GM19455 (cell line): ENCODE measurements at regions not wholly inside any gene's neighbourhood (a gene's known extent, or its start where the extent isn't known, plus 50 kb on each side); places are given as distances from the start of the nearest gene placed in this dataset.

Source experiments
- ATAC-seq: cut with Tn5 transposase; IDR thresholded peaks from one replicate; pipeline ENCODE4 v1.9.1; 2021; ENCODE audit not compliant: unreplicated experiment

DNA sequence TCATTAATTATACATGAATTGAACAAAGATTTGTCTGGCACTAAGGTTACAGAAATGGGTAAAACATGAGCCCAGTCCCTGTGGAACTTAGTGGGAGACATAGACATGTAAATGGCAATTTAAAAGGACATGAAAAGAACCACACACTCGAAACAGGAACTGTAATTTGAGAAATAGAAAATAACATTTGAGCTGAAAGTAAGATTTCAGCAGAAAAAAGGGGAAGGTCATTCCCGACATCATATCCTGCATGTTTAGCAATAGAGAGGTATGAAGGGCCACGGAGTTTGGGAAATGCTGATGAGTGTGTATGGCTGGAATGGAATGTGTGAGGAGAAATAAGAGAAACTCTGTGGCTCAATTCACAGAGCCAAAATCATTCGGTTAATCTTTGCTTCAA lies 175.4 kb upstream of the AHR start:
- ATAC-seq = peak; percentile 35

DNA sequence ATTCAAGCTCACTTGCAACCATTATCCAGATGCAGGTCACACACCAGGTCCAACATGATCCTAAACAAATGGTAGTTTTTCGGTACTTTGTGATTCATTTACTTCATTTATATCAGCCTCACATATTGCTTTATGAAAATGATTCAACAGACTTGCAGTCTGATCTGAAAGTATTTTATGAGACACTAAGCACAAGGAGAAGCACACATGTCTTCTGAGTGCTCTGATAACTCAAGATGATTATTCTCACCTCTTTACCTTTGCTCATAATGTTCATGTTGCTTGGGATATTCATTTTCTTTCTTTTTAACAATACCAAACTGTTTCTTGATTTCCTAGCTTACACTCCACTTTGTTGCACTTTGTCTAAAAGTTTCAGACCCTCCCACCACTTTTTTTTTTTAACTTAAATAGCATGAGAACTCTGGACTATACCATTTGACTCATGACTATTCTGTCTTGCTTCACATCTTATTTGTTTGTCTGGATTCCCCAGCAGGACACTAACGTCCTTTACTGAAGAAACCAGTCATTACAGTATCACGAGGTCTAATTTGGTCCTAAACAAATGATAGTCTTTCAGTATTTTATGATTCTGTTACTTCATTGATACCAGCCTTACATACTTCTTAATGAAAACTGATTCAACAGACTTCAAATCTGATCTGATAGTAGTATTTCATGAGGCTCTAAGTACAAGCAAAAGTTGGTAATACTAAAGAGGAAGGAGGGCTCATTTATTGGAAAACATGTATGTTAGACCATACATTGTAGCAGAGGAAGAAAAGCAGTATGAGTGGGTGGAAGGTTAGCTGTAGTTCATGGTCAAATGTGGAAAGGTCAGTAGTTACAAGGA lies 171.8 kb upstream of the AHR start:
- ATAC-seq = peak; percentile 81

DNA sequence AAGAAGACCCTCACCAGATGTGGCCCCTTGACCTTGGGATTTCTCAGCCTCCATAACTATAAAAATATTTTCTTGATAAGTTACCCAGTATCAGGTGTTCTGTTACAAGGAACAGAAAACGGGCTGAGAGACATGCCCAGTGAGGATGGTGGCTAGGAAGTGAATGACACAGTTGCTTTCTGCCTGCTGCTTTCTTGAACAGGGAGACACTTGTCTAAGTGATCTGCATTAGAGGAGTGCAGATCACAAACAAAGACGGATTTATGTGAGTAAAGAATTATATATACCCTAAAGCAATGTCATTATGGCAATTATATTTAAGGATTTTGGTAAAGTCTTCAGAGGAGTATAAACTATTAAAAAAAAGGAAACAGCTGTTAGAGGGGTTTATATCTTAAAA lies 169.2 kb upstream of the AHR start:
- no peak for ATAC-seq

DNA sequence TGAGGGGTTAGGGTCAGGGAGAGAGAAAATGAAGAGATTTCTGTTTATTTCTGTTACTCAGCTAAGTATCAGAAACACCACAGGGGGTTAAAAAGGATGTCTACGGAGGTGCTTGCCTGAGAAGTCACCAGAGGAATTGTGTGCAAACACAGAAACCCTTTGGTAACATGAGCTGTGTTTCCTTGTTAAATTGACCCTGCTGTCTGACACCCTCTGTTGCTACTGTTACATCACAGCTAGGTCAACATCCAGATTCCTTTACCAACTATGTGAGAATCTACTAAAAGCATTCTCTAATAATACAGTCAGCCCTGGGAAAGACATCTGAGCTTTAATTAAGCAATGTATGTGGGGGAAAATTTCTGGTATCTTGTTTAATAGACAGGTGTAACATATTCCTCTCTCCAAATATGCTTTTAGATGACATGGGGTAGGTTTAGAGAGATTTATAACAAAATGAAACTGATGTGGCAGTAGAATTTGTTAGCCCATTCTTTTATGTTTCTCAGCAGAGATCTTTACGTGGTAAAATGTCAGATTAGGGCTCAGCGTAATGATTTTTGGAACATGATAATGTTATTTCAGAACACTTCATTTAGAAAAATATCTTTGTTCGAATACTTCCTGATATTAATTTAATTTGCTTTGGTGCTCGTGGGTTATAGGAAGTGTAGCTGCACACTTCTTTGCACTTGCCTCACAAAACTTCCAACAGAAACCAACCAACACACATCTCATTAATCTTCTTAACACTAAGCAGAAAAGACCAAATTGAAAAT lies 168.0 kb upstream of the AHR start:
- ATAC-seq = no peak

DNA sequence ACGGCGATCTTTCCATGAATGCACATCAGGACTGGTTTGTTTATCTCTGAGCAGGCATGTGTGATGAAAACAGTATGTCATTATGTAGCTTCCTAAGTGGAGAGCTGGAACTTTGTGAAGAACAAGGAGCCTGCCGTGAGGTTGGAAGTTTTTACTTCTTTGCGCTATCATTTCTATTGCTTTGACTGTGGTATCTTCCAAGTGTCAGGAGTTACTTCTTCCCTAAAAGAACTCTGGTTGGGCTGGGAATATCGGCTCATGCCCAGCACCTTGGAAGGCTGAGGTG lies 167.4 kb upstream of the AHR start:
- no peak for ATAC-seq

DNA sequence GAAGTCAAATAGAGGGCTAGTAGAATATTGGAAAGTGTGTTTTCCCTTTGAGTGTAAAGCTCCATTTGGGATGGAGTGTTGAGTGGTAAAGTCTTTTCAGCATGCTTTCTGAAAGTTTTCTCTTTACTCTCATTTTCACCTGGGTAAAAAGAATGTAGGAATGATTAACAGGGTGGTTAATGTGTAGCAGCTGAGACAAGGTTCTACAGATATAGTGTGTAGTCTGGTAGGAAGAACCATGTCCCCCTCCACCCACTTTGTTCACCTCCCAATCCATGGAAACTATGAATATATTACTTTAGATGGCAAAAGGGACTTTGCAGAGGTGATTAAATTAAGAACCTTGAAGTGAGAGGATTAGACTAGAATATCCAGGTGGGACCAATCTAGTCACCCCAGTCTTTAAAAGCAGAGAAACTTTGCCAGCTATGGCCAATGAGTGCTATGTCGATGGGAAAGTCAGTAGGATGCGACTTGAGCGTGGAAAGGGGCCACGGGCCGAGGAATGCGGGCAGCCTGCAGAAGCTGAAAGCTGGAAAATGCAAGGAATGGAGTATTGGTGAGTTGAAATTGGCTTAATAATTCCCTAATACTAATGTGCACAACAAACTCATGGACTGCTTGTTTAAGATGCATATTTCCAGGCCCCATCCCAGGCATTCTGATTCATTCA lies 166.3 kb upstream of the AHR start:
- ATAC-seq = no peak

DNA sequence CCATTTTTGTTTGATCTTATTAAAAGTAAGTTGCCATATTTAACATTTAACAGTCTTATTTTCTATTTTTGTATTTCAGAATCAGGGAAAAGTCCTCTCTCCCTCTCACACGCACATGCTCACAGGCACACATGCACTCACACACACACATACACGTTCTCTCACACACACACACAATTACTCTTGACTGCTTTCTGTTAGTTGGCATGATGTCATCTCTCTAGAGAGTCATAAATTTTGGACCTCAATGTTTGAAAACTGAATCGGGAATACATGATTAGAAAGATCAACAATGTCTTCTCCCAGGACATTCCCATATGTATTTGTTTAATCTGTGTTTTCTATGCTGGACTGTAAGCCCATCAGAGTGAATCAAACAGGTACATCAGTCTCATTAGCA lies 165.7 kb upstream of the AHR start:
- no peak for ATAC-seq

DNA sequence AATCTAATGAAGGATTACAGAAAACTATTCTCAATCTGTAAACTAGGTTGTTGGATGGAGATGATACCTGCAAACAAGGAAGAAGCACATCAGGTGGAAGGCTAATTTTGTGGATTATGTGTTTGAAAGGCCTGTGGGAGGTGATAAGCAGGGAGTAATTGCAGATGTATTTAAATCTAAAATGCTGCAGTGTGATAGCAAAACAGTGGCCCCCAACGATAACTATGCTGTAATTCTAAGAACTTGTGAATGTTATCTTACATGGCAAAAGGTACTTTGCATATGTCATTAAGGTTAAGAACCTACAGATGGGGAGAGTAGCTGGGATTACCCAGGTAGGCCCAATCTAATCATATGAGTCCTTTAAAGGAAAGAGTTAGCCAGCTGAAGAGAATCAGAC lies 164.5 kb upstream of the AHR start:
- no peak for ATAC-seq

DNA sequence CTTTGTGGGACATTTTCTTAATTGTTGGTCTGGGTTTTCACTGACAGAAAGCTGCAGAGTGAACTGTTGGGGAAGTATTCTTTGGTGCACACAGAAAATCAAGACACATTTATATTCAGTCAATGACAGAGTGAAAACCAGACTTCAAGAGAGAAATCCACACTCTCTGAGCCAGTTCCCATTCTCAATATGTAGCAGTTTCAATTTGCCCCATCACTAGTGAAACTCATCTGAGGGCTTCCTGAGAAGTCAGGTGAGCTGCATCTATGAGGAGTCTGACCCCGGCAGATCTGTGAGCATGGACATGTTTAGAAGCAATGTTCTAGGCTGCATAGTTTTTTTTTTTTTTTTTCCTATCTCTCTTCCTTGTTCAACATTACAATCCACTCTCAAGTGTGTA lies 163.7 kb upstream of the AHR start:
- ATAC-seq = peak; percentile 93

DNA sequence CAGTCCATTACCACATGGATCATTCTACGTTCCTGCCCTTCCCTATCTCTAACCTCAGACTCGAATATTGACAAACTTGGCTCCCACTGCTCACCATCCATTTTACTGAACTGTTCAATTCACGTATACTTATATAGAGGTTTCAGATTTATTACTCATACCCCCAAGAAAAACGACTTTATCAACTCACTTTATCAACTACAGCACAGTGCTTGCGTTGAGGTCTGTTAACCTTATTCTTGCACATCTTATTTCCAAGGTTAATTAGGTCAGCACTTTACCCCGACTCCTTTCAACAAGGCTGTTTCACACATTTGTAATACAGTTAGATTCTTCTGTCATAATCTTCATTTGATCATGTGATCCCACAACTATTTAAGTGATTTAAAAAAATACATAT lies 162.3 kb upstream of the AHR start:
- ATAC-seq = no peak

DNA sequence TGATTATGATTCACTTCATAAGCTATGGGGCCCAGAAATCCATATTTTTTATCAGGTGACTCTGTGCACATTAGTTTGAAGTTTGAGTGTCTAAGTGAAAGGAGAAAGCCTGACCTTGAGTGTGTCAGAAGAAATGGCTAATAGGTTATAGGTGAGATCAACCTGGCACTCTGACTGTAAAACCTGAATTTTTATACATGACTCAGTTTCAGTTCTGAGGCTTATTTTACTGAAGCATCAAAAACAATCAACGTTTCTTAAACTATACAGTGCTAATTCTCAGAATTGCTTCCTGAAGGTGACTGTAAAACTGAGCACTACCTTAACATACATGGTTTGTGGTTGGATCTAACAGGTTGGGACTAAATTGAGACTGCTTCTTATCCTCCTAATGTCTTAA lies 159.4 kb upstream of the AHR start:
- no peak for ATAC-seq

DNA sequence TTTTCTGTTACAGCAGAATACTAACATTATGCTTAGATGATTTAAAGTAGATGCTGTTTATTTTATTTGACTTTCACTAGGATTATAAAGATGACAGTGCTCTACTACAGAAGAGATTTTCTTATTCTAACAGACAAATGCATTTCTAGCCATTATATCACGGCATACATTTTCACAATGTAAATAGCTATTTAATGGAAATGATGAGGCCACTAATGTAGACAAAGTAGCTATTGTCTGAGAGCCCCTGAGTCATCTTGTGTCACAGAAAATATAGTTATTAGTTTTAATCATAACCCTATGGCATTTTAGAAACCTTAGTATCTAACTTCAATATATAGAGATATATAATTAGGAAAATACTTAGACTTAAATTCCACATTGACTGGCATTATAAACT lies 158.0 kb upstream of the AHR start:
- ATAC-seq = no peak

DNA sequence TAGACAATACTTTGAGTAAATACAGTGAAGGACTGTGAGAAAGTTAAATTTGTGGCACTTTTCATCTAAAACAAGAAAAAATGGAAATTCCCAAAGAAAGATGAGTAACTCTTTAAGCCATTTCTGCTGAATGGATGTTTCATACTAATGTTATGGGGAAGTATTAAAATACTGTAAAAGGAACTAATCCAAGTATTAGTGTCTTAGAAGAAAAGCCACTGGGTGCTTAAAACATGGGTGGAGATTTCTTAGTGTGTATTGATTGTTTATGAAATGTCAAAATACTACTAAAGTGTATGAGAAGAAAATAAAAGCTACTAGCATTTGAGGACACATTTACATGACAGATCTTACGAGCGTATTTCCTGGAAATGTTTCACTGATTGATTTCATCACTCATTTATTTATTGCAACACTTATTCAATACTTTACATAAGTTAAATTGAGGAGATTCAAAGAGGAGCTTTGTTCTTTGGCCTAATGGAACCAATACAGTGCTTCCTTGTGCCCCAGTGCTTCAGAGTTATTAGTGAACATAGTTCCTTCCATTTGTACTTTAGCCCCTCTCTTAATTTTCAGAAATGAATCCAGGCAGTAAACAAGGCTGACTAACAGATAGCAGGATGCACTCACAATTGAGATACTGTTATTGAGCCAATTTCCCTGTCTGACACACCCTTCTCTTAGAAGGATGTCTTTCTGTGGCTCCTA lies 155.5 kb upstream of the AHR start:
- no peak for ATAC-seq

DNA sequence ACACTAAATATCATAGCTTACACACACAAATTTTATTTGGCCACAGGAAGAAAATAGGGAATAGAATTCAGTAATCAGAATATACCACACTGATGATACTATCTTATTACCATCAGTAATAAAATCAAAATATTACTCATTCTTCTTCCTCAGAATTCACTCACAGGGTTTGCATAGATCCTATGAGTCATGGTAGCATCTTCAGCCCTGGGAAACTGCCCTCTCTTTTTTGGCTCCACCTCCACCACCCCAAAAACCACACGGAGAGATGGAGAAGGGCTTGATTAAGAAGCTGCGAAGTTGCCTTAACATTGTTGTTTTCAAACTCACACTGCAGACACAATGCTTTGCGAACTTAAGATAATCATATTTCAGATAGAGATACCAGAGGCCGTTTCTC lies 154.1 kb upstream of the AHR start:
- no peak for ATAC-seq

DNA sequence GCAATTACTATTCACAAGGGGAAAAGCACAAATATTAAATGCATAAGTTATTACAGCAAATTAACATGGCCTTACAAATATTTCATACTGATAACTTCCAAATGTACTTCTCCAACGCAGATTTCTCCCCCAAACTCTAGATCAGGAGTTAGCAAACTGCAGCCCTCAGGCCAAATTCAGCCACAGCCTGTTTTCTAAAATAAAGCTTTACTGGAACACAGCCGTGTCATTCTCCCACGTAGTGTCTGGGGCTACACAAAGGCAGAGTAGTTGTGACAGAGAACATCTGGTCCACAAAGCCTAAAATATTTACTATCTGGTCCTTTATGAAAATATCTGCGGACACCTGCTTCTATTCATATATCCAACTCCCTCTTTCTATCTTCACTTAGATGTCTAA lies 151.8 kb upstream of the AHR start:
- ATAC-seq = no peak

DNA sequence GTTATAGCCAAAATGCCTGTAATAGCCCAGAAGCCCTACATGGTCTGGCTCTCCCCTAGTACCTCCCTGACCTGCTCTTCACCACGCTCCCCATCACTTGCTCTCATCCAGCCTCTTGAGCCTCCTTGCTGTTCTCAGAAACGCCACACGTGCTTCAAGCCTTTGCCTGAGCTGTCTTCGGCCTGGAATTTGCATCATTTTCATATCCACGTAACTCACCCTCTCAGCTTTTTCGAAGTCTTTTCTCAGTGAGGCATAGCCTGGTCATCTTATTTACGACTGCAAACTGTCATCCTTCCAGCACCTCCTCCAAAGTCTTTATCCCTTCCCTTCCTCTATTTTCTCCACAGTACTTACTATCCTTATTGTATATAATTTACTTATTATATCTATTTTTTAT lies 151.0 kb upstream of the AHR start:
- no peak for ATAC-seq

DNA sequence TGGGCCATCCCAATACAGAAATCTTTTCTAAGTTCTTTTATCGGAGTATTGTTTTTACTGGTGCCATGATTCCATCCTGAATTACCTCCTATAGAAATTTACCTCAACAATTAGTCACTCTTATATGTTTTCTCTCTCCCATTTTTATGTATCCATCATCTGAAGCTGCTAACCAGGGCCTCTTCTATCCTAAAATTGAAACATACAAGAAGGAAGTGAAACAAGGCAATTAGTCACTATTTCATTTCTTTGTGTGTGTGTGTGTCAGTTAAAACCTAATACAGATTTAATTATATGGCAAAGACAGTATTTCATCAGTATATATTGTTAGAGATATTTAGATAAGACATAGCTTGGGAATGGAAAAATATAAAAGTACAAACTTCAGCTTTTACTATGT lies 148.4 kb upstream of the AHR start:
- no peak for ATAC-seq

DNA sequence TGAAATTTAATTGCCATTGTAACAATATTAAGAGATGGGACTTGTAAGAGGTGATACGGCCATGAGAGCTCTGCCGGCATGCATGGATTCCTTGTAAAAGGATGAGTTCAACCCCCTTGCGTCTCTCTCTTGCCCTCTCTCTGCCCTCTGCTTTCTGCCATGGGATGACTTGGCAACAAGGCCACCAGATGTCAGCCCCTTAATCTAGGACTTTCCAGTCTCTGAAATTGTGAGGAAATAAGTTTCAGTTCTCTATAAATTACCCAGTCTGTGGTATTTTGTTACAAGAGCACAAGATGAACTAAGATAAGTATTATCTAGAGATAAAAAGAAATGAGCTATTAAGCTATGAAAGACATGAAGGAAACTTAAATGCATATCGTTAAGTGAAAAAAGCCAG lies 145.7 kb upstream of the AHR start:
- ATAC-seq = no peak

DNA sequence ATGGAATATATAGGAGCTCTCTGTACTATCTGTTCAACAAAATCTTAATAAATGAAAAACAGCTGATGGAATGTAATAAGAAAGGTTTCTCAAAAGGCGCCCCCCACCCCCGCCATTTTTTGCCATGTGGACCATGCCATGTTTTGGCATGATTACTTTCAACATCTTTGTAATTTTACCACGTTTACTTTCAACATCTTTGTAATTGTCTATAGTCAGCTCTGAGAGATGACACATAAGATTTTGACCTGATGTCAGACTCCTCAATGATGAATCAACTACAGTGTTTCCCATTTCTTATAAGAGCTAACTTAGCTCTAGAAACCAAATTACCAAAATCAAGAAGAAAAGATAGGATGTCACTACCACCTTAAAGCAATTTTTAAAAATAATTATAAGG lies 144.9 kb upstream of the AHR start:
- no peak for ATAC-seq

DNA sequence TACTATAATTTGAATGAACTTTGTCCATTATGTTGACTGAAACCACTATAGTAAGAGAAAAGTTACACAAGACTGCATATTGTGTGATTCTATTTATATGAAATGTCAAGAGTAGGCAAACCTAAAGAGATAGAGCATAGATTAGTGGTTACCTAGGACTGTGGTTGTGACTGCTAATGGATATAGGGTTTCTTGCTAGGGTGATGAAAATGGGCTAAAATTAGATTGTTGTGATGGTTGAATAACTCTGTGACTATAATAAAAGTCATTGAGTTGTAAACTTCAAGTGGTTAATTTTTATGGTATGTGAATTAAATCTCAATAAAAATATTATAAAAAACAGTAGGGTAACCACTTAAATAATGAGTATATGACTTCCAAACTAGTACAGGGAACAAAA lies 142.9 kb upstream of the AHR start:
- no peak for ATAC-seq

DNA sequence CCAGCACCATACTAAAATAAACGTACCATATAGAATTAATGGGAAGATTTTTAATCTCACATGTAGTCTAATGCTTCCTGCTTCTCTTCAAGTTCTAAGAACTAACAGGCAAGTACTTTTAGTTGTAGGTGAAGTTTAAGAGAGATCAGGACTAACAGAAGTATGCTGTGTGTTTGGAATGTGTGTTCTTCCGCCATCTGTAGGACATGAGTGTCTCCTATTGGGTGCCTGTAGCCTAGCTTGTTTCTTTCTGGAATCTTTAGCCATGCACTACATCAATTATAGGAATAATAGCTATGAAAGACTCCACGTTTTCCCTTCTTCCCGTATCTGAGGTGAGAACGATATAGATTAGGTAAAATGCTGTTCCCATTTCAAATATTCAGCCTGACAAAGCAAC lies 140.2 kb upstream of the AHR start:
- ATAC-seq = no peak
